ENCODE measurements at regions not wholly inside any gene's neighbourhood (a gene's known extent, or its start where the extent isn't known, plus 50 kb on each side); places are given as distances from the start of the nearest gene placed in this dataset.

DNA sequence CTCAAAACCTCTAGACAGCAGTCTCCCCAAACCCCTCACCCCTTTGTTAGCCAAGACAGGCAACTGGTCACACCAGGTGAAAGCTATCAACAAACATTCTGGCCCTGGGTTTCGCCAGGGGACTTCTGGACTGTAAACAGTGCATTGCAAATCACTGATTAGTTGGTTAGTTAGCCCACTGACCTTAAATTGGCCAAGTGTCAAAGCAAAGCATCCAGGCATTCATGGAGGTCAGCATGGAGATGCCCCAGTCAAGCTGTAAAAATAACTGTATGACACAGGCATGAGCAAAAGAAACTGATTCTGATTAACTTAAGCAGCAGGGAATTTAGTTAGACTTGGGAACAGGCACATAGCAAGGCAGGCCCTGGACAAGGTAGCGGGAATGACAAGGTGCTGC, 156.0 kb upstream of the TTC29 start:
- TF ChIP-seq, protein P1, sequence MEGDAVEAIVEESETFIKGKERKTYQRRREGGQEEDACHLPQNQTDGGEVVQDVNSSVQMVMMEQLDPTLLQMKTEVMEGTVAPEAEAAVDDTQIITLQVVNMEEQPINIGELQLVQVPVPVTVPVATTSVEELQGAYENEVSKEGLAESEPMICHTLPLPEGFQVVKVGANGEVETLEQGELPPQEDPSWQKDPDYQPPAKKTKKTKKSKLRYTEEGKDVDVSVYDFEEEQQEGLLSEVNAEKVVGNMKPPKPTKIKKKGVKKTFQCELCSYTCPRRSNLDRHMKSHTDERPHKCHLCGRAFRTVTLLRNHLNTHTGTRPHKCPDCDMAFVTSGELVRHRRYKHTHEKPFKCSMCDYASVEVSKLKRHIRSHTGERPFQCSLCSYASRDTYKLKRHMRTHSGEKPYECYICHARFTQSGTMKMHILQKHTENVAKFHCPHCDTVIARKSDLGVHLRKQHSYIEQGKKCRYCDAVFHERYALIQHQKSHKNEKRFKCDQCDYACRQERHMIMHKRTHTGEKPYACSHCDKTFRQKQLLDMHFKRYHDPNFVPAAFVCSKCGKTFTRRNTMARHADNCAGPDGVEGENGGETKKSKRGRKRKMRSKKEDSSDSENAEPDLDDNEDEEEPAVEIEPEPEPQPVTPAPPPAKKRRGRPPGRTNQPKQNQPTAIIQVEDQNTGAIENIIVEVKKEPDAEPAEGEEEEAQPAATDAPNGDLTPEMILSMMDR (IDR thresholded peaks at IDR 0.05): no peak
- TF ChIP-seq POLR2A (IDR thresholded peaks at IDR 0.05): no peak
- H3K4me3 ChIP-seq: no peak overlapping the region
- H3K9me3 ChIP-seq: no peaks in the 10 kb centered on the region
- intact Hi-C loops (cut with DNase I): no loop called here
- WGBS, 2 donors: 31 to 40% methylated on average over 2 of the region's 2 CpGs
- no peaks in the 10 kb centered on the region for H3K27me3 ChIP-seq
- H3K27ac ChIP-seq: no peak overlapping the region
- no peak for ATAC-seq
- H3K4me1 ChIP-seq: no peaks in the 10 kb centered on the region
- DNase-seq: no peak
- no peaks in the 10 kb centered on the region for H3K36me3 ChIP-seq (replicated peaks in 1 of 2; ENCODE audit: insufficient read depth in 1 of 2, low read depth in 2 of 2)

DNA sequence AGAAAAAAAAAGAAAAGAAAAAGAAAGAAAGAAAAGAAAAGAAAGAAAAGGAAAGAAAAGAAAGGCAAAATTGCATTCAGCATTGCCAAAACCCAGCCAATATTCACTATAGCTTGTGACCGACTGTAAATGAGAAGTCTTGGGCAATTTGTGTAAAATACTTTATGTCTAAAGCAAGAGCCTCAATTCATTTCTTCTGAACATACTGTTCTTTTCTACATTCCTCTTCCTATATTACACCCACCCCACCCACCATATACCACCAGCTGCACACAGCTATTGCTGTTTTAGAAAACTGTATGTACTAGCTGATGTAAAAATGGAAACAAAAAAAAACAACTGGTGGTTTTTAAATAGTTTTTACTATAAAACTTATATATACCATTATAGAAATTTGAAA, 156.9 kb upstream of the TTC29 start:
- 87 to 92% methylated on average over 1 of the region's 1 CpG for WGBS, 2 donors

DNA sequence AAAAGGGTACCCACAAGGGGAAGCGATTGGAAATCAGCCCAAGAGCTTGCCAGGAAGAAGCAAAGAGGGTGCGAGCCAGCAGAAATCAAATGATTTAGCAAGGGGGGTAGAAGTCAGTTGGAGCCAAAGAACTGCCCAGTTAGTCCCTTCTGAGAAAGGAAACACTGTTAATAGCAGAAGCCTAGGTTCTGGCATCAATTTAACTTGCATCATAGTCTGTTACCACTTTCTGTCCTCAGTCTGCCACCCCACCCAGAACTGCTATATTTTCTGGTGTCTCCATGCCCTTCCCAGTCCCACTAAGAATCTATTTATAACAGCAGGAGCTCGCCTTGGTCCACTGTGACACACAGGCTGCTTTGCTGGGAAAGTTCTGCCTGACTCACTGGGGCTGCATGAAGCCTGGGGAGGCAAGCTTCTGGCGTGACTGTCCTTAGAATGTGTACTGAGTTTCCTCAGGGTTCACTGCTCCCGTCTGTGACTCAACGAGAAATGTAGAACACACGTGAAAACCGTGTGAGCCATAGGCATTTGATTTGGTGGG, 157.8 kb upstream of the TTC29 start:
- intact Hi-C loops (cut with DNase I): no loop called here
- DNase-seq (peak in 1 of 4 donors; percentile 39), ATAC-seq (peak; percentile 63)
- Histone ChIP-seq H3K9me3 (no peaks in the 10 kb centered on the region), H3K36me3 (replicated peaks in 1 of 2; ENCODE audit: insufficient read depth in 1 of 2, low read depth in 2 of 2) (no peaks in the 10 kb centered on the region), H3K4me1 (no peaks in the 10 kb centered on the region), H3K27me3 (no peaks in the 10 kb centered on the region), H3K27ac (no peak overlapping the region), H3K4me3 (no peak overlapping the region)
- no peak for TF ChIP-seq POLR2A (IDR thresholded peaks at IDR 0.05)
- TF ChIP-seq, protein P1 (IDR thresholded peaks at IDR 0.05): no peak
- WGBS, 2 donors: 39 to 41% methylated on average over 8 of the region's 8 CpGs

More for the DNA sequence above, 156.9 kb upstream of the TTC29 start:
- DNase-seq: no peak
- no peak for ATAC-seq
- no peak overlapping the region for H3K27ac ChIP-seq
- intact Hi-C loops (cut with DNase I): no loop called here
- H3K36me3 ChIP-seq (replicated peaks in 1 of 2; ENCODE audit: insufficient read depth in 1 of 2, low read depth in 2 of 2): no peaks in the 10 kb centered on the region
- no peaks in the 10 kb centered on the region for H3K4me1 ChIP-seq
- no peaks in the 10 kb centered on the region for H3K9me3 ChIP-seq
- no peak for TF ChIP-seq POLR2A (IDR thresholded peaks at IDR 0.05)
- TF ChIP-seq, protein P1 (IDR thresholded peaks at IDR 0.05): no peak
- H3K27me3 ChIP-seq: no peaks in the 10 kb centered on the region
- no peak overlapping the region for H3K4me3 ChIP-seq

DNA sequence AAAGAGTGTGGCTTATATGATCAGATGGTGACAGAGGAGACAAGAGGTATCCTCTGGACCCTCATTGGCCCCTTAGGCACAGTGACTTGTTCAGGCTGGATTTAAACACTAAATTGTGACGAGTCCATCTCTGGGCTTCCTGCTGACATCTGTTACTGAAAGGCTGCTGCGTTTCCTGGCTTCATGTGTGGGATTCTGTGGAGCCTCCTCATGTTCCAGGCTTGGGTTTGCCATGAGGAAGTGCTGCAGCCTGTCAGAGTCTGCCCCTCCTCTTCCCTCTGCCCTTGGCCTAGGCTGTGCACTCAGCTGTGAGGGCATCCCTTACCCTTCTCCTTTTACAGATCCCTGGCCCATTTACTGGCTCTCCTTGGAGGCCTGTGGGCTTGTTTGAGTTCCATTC, 159.1 kb upstream of the TTC29 start:
- H3K36me3 ChIP-seq (replicated peaks in 1 of 2; ENCODE audit: insufficient read depth in 1 of 2, low read depth in 2 of 2): no peaks in the 10 kb centered on the region
- no peaks in the 10 kb centered on the region for H3K27me3 ChIP-seq
- no peaks in the 10 kb centered on the region for H3K4me1 ChIP-seq
- H3K27ac ChIP-seq: no peak overlapping the region
- no peak overlapping the region for H3K4me3 ChIP-seq
- DNase-seq (no peak), ATAC-seq (no peak)
- H3K9me3 ChIP-seq: no peaks in the 10 kb centered on the region
- 54 to 65% methylated on average over 2 of the region's 2 CpGs for WGBS, 2 donors
- intact Hi-C loops (cut with DNase I): no loop called here
- TF ChIP-seq, protein P1 (IDR thresholded peaks at IDR 0.05): no peak
- TF ChIP-seq POLR2A (IDR thresholded peaks at IDR 0.05): no peak

DNA sequence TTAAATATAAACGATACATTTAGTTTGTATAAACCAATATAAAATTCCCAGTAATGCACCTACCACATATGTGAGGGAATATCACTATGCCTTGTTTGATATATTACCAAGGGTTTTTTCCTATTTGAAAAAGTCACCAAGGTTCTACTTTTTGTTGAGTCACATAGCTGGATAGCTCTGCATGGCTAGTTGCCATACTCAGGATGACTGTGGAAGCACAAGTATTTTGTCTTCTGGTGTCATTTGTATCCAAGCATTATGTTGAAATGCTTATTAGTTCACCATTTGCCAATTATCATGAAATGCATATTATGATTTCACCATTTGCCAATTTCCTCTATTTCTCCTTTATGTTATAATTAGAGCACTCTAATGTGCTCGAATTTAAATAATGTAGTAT, 162.7 kb upstream of the TTC29 start:
- Histone ChIP-seq H3K27me3 (no peaks in the 10 kb centered on the region), H3K4me1 (no peaks in the 10 kb centered on the region), H3K9me3 (no peaks in the 10 kb centered on the region), H3K27ac (no peak overlapping the region), H3K4me3 (no peak overlapping the region), H3K36me3 (replicated peaks in 1 of 2; ENCODE audit: insufficient read depth in 1 of 2, low read depth in 2 of 2) (no peaks in the 10 kb centered on the region)
- ATAC-seq (no peak), DNase-seq (no peak)
- no peak for TF ChIP-seq POLR2A (IDR thresholded peaks at IDR 0.05)
- TF ChIP-seq, protein P1 (IDR thresholded peaks at IDR 0.05): no peak
- intact Hi-C loops (cut with DNase I): no loop called here
- 68 to 72% methylated on average over 2 of the region's 2 CpGs for whole genome bisulfite sequencing, 2 donors
